ENCODE measurements at regions not wholly inside any gene's neighbourhood (a gene's known extent, or its start where the extent isn't known, plus 50 kb on each side); places are given as distances from the start of the nearest gene placed in this dataset.

DNA sequence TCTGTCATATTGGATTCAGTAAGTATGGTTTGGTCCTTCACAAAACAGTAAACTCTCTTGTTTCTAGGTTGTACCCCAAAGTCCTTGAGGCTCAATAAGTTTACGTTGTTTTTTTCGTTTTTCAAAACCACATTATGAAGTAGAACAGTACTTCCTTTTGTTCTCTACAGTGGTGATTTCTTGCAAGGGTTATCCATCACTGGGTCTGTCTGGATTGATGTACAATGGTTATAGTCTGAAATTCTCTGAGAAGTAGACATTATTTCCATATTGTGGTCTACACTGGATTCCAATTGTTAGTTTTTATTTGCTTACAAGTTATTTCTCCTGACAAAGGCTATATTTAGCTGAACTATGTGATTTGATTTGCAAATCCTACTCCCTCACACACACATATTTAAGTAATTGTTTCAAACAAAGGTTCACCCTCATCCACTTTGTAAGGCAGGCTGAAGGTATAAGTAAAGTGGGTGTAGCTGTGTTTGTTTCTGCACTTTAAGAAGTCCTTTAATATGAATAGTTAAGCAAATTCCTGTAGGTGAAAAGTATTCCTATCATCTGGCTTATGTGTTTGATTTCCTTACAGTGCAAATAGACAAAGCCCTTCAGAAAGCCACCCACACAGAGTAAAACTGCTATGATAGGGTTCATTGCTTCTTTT is 64.2 kb upstream of the MME start:
- no peak for TF ChIP-seq CTCF (IDR thresholded peaks at IDR 0.05; ENCODE audit: insufficient read depth, low read depth, low read length, missing control alignments)
- H3K4me3 ChIP-seq (ENCODE audit: low read length), result no peak overlapping the region
- no peak for DNase-seq (ENCODE audit: low read depth)

GRCh38 chr3:155014953-155015352 is 65.2 kb upstream of the MME start:
- DNase-seq (ENCODE audit: low read depth), result no peak
- H3K4me3 ChIP-seq (ENCODE audit: low read length), result no peak overlapping the region
- no peak for TF ChIP-seq CTCF (IDR thresholded peaks at IDR 0.05; ENCODE audit: insufficient read depth, low read depth, low read length, missing control alignments)

DNA sequence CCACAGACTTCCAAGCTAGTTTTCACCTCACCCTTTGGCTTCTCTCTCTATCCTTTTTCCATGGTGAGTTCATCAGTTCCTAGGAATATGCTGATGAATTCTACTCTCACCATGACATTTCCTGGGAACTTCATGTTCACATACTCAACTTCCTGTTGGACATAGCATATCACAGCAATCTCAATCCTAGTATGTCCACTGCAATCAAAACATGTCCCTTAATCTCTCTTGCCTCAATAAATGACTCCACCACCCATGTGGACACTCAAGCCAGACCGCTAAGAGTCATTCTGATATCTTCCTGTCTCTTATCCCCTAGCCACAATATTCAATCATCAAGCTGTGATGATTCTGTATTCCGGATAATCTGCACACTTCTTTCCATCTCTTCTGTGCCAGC is 66.7 kb upstream of the MME start:
- no peak for TF ChIP-seq CTCF (IDR thresholded peaks at IDR 0.05; ENCODE audit: insufficient read depth, low read depth, low read length, missing control alignments)
- no peak for DNase-seq (ENCODE audit: low read depth)
- H3K4me3 ChIP-seq (ENCODE audit: low read length), result no peak overlapping the region

GRCh38 chr3:155012584-155012983 is 67.5 kb upstream of the MME start:
- DNase-seq (ENCODE audit: low read depth), result no peak
- no peak overlapping the region for H3K4me3 ChIP-seq (ENCODE audit: low read length)

DNA sequence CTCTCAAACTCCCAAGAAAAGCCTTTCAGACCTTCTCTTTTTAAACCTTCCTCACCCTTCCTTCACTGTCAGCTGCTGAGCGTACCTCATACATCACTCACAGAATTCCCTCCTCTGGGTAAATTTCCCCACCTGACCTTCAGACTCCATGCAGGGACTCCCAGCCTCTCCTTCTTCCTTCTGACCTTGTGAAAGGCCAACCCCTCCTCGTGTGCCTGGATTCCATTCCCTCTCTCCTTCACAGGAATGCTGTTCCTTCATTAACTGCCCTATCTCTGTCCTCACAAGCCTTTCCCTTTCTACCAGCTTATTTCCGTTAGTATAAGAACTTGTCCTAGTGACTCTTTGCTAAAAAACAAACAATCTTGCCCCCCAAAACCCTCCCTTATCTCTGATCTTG is 69.7 kb upstream of the MME start:
- TF ChIP-seq CTCF (IDR thresholded peaks at IDR 0.05; ENCODE audit: insufficient read depth, low read depth, low read length, missing control alignments), result no peak
- DNase-seq (ENCODE audit: low read depth), result no peak
- H3K4me3 ChIP-seq (ENCODE audit: low read length), result no peak overlapping the region

More at GRCh38 chr3:155012584-155012983, 67.5 kb upstream of the MME start:
- TF ChIP-seq CTCF (IDR thresholded peaks at IDR 0.05; ENCODE audit: insufficient read depth, low read depth, low read length, missing control alignments), result no peak

- no peak for DNase-seq (ENCODE audit: low read depth)
- no peak overlapping the region for H3K4me3 ChIP-seq (ENCODE audit: low read length)
- no peak for TF ChIP-seq CTCF (IDR thresholded peaks at IDR 0.05; ENCODE audit: insufficient read depth, low read depth, low read length, missing control alignments)
Observed at GRCh38 chr3:155009217-155009616, 70.9 kb upstream of the MME start.

DNA sequence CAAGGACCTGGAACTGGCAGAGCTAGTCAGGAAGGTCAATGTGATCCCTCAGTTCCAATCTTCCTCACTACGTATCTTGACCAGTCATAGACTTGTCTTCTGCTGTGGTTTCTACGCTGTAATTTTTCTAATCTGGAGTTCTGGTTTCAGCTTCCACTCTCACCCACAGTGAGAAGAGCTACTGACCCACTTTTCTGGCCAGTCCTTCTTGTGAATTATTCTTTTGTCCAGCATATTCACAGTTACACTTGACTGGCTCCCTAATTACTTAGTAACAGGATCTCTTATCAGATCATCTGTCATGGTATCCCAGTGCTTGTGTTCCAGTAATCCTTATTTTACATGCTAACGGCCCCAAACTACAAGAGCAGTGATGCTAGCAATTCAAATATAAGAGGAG is 72.4 kb upstream of the MME start:
- no peak for TF ChIP-seq CTCF (IDR thresholded peaks at IDR 0.05; ENCODE audit: insufficient read depth, low read depth, low read length, missing control alignments)
- no peak for DNase-seq (ENCODE audit: low read depth)

More for the DNA sequence above, 72.4 kb upstream of the MME start:
- no peak overlapping the region for H3K4me3 ChIP-seq (ENCODE audit: low read length)

Measured in epithelial cell of esophagus (primary cell).